ENCODE measurements at regions not wholly inside any gene's neighbourhood (a gene's known extent, or its start where the extent isn't known, plus 50 kb on each side); places are given as distances from the start of the nearest gene placed in this dataset.
"Not testable (repeated sequence)": the region's sequence is repeated elsewhere in the genome, so short reads cannot be mapped to it uniquely, and the experiment has no call there.

DNA sequence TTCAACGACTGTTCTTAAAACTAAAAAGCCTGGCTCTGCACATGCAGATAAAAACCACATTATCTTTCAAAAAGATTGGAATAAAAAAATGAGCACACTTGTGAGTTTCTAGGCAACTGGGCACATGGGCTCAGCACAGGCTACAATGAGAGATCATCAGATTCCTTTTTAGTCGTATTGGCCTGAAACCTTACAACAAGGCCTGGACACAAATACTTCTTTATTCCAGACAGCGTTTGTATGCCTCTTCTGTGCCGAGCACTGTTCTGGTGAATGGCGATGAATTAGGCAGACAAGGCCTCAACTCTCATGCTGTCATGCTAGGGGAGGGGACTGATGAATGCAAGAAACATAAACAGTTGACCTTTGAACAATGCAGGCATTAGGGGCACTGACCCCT, 463.0 kb downstream of the AACS start:
- Mint-ChIP-seq H3K4me3 (no peak overlapping the region), H3K27me3 (peaks cover 11% of the 10 kb centered on the region), H3K27ac (ENCODE audit: low read depth) (no peak overlapping the region), H3K9me3 (no peaks in the 10 kb centered on the region), H3K36me3 (ENCODE audit: insufficient read depth) (no peaks in the 10 kb centered on the region), H3K4me1 (no peaks in the 10 kb centered on the region)
- ATAC-seq (replicated peaks; ENCODE audit: extremely low read depth, poor library complexity, severe bottlenecking) (no peak), DNase-seq (ENCODE audit: low spot score in 2 of 2) (no peak)

DNA sequence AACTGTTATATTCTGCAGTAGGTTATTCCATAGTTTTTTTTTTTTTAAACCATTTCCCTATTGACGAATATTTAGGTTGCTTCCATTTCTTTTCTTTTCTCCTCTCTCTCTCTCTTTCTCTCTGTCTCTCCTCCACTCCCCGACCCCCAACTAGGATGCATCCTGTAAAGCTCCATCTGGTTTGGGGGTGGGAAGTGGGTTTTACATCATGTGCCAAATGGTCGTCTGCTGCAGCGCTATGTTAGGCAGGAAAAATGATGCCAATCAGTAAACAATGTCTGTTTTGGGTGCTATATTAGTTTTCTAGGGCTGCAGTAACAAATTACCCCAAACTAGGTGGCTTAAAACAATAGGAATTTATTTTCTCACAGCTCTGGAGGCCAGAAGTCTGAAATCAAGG, 465.0 kb downstream of the AACS start:
- ATAC-seq (replicated peaks; ENCODE audit: extremely low read depth, poor library complexity, severe bottlenecking) (no peak), DNase-seq (ENCODE audit: low spot score in 2 of 2) (no peak)
- Mint-ChIP-seq H3K36me3 (ENCODE audit: insufficient read depth) (no peaks in the 10 kb centered on the region), H3K4me1 (no peaks in the 10 kb centered on the region), H3K27ac (ENCODE audit: low read depth) (no peak overlapping the region), H3K9me3 (no peaks in the 10 kb centered on the region), H3K27me3 (peaks cover 11% of the 10 kb centered on the region), H3K4me3 (no peak overlapping the region)

DNA sequence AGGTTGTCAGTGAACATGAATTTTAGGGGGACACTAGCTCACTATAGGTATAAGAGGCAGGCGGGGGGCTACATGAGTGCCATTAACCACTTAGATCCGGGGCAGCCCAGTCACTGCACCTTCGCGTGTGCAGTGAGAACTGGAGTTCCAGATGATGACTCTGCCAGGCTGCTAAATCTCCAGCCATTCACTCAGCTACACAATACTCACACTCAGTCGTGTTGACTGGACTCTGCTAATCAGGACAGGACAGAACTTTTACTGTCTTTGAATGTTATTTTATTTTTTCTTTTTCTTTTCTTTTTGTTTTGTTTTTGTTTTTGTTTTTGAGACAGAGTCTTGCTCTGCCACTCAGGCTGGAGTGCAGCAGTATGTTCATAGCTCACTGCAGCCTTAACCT, 465.6 kb downstream of the AACS start:
- DNase-seq (ENCODE audit: low spot score in 2 of 2) (no peak), ATAC-seq (replicated peaks; ENCODE audit: extremely low read depth, poor library complexity, severe bottlenecking) (no peak)
- H3K27me3 Mint-ChIP-seq = peaks cover 11% of the 10 kb centered on the region
- H3K4me1 Mint-ChIP-seq = no peaks in the 10 kb centered on the region
- no peaks in the 10 kb centered on the region for H3K9me3 Mint-ChIP-seq
- no peaks in the 10 kb centered on the region for H3K36me3 Mint-ChIP-seq (ENCODE audit: insufficient read depth)
- H3K4me3 Mint-ChIP-seq = no peak overlapping the region
- H3K27ac Mint-ChIP-seq (ENCODE audit: low read depth) = no peak overlapping the region

DNA sequence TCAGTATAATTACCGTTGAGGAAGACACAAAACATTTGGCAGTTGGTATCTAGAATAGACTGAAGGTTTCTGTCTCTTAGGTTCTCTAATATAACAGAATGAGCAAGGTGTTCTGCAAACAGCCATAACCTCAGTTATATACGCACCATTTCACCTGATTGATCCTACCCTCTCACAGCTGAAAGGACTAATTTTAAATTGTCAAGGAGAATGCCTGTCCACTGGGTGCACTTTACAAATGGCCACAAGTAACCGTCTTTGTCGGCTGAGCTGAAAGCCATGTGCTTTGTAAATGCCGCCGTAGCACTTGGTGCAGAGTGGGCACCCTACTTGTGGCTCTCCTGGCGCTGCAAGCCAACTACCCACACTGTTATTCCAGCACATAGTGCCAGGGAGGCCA, 466.3 kb downstream of the AACS start:
- DNase-seq (ENCODE audit: low spot score in 2 of 2) (no peak), ATAC-seq (replicated peaks; ENCODE audit: extremely low read depth, poor library complexity, severe bottlenecking) (no peak)
- Mint-ChIP-seq H3K27me3 (peaks cover 11% of the 10 kb centered on the region), H3K36me3 (ENCODE audit: insufficient read depth) (no peaks in the 10 kb centered on the region), H3K9me3 (no peaks in the 10 kb centered on the region), H3K4me3 (no peak overlapping the region), H3K4me1 (no peaks in the 10 kb centered on the region), H3K27ac (ENCODE audit: low read depth) (no peak overlapping the region)

DNA sequence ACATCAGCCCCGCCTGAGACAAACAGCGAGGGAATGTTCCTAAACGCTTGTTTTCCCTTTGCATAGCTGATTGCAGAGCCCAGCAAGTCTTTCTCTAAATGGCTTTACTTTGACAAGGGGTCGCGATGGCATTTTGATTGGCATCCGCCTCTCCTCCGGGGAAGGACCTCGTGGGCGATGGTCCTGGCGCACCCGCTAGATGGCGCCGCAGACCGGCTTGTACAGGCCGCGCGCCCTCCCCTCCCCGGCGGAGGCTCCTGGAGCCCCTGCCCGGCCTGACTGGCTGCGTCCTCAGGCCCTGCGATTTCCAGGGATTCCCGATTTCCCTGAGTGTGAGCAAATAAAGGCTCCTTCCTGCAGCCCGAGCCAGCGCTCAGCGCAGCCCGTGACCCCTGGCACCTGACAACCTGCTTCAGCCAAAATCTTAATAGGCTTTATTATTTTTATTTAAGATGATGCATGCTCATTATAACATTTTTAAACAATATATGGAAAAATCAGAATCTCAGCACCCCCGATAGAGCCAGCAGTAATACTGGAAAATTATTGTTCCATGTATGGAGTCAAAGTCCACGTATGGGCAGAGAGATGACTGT, 468.3 kb downstream of the AACS start:
- no peak for ATAC-seq (replicated peaks; ENCODE audit: extremely low read depth, poor library complexity, severe bottlenecking)
- Mint-ChIP-seq H3K27ac (ENCODE audit: low read depth) (no peak overlapping the region), H3K4me3 (no peak overlapping the region), H3K36me3 (ENCODE audit: insufficient read depth) (no peaks in the 10 kb centered on the region), H3K27me3 (peaks cover 11% of the 10 kb centered on the region), H3K4me1 (no peaks in the 10 kb centered on the region), H3K9me3 (no peaks in the 10 kb centered on the region)
- no peak for DNase-seq (ENCODE audit: low spot score in 2 of 2)

DNA sequence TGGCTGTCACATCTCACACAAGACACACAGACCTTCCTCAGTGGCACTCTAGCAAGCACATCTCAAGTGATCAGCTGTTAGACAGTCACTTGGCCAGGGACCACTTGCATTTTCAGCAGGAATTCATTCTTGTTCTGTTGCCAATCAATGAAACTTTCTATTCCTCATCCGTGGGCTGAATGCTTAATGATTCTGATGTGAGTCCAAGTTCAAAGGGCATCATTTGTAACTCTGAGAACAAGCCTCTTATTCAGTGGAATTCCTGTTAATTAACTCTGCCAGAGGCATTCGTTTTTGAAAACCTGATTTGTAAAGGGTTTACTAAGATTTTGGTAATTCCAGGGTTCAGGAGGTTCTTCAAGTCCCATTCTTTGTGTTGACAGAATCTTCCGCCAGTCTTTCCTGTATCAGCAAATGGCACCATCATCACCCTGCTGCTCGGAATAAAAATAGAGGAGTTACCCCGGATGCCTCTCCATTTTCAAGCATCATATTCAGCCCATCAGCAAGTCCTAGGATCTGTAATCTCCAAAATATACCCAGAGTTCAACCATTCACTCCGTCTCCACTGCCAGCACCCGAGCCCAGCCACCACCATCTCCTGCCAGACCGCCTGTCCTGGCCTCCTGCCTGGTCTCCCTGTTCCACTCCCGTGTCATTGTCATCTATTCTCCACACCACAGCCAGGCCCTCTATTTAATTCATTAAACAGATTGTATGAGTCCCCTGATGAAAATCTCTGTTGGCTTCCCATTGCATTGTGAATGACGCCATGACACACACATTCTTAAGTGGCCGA, 473.4 kb downstream of the AACS start:
- DNase-seq (ENCODE audit: low spot score in 2 of 2) (no peak), ATAC-seq (replicated peaks; ENCODE audit: extremely low read depth, poor library complexity, severe bottlenecking) (no peak)
- H3K36me3 Mint-ChIP-seq (ENCODE audit: insufficient read depth) = peaks cover 2% of the 10 kb centered on the region
- H3K27ac Mint-ChIP-seq (ENCODE audit: low read depth) = no peak overlapping the region
- H3K9me3 Mint-ChIP-seq = peaks cover 12% of the 10 kb centered on the region
- H3K27me3 Mint-ChIP-seq = no peaks in the 10 kb centered on the region
- H3K4me3 Mint-ChIP-seq = no peak overlapping the region
- no peaks in the 10 kb centered on the region for H3K4me1 Mint-ChIP-seq

DNA sequence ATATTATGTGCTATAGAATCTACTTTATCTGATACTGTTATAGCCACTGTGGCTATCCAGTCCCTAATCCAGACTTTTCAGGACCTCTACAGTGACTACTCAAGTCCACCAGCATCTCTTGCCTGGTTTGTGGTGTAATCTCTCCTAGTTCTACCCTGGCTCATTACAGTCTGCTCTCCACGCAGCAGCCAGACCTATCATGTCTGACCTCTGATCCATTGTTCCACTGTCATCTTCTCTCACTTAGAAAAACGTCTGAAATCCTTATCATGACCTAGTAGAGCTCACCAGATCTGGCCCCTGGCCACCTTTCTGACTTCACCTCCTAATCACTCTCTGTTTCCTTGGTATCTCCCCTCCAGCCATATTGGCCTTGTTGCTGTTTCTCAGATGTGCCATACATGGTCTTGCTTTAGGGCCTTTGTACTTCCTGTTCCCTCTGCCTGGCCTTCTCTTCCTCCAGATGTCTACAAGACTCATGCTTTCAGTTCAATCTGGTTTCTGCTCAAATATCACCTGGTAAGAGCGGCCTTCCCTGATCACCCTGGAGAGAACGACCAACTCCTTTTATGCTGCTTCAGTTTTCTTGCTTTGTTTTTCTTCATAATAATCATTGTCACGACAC, 475.5 kb downstream of the AACS start:
- Mint-ChIP-seq H3K4me1 (no peaks in the 10 kb centered on the region), H3K27ac (ENCODE audit: low read depth) (no peak overlapping the region), H3K36me3 (ENCODE audit: insufficient read depth) (peaks cover 2% of the 10 kb centered on the region), H3K27me3 (no peaks in the 10 kb centered on the region), H3K9me3 (peaks cover 23% of the 10 kb centered on the region), H3K4me3 (no peak overlapping the region)
- ATAC-seq (replicated peaks; ENCODE audit: extremely low read depth, poor library complexity, severe bottlenecking) = no peak
- DNase-seq (ENCODE audit: low spot score in 2 of 2) = no peak

DNA sequence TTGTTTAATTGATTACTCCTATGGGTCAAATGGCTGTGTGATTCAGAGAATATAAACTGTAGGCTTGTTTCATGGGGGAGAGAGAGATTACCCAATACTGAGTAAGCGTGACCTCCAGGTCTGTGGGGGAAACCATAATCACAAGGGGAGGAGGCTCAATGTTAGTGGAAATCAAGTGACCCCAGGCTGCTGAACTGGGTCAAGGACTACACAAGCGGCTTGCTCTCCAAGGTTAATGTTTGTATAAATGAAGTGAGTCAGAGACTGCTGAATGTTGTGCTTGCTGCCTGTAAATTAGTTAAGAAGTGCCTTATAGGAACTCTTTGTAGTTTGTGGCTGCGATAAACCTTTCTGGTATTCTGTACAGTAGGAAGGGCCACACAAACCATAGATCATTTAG, 479.7 kb downstream of the AACS start:
- H3K27ac Mint-ChIP-seq (ENCODE audit: low read depth) = no peak overlapping the region
- no peaks in the 10 kb centered on the region for H3K36me3 Mint-ChIP-seq (ENCODE audit: insufficient read depth)
- ATAC-seq (replicated peaks; ENCODE audit: extremely low read depth, poor library complexity, severe bottlenecking) = no peak
- peaks cover 10% of the 10 kb centered on the region for H3K27me3 Mint-ChIP-seq
- DNase-seq (ENCODE audit: low spot score in 2 of 2) = no peak
- peaks cover 24% of the 10 kb centered on the region for H3K9me3 Mint-ChIP-seq
- no peak overlapping the region for H3K4me3 Mint-ChIP-seq
- no peaks in the 10 kb centered on the region for H3K4me1 Mint-ChIP-seq

DNA sequence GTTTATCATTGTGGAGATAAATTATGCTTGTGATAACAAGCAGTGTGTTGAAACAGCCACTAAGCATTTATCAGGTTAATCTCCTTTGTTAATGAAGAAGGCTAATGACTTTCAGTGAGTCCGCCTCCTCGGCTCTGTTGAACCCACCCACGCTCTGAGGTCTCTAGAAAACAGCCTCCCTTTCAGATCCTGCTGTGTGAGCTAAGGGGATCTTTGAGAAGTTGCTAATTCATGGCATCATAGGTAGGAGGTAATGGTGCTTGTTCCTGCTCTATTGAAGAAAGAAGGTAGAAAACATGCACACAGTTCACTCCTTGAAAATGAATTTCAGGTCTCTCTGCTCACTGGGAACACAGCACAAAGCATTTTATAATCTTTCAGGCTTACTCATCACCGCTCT, 483.9 kb downstream of the AACS start:
- Mint-ChIP-seq H3K4me1 (no peaks in the 10 kb centered on the region), H3K27me3 (peaks cover 10% of the 10 kb centered on the region), H3K36me3 (ENCODE audit: insufficient read depth) (no peaks in the 10 kb centered on the region), H3K4me3 (no peak overlapping the region), H3K9me3 (peaks cover 29% of the 10 kb centered on the region), H3K27ac (ENCODE audit: low read depth) (no peak overlapping the region)
- DNase-seq (ENCODE audit: low spot score in 2 of 2) (no peak), ATAC-seq (replicated peaks; ENCODE audit: extremely low read depth, poor library complexity, severe bottlenecking) (no peak)

DNA sequence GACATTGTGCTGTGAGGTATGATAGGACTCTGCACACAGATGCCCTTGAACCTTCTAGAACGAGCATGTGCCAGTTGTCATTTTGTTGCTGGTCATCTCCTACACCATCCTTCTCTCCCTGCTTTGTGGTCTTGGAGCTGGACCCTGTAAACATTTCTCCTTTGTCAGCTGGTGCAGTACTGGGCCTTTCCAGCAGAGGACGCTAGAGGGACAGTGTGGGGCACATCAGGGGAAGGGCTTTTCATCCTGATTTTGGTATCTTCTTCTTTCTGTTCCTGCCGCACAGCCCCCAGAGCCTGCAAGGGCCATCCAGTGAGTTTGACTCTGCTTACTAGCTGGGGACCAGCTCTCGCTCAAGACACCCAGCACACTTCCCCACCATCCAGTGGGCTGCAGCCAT, 484.6 kb downstream of the AACS start:
- no peaks in the 10 kb centered on the region for H3K36me3 Mint-ChIP-seq (ENCODE audit: insufficient read depth)
- peaks cover 10% of the 10 kb centered on the region for H3K27me3 Mint-ChIP-seq
- H3K9me3 Mint-ChIP-seq = peaks cover 25% of the 10 kb centered on the region
- ATAC-seq (replicated peaks; ENCODE audit: extremely low read depth, poor library complexity, severe bottlenecking) (no peak), DNase-seq (ENCODE audit: low spot score in 2 of 2) (no peak)
- H3K4me3 Mint-ChIP-seq = no peak overlapping the region
- H3K27ac Mint-ChIP-seq (ENCODE audit: low read depth) = no peak overlapping the region
- no peaks in the 10 kb centered on the region for H3K4me1 Mint-ChIP-seq

DNA sequence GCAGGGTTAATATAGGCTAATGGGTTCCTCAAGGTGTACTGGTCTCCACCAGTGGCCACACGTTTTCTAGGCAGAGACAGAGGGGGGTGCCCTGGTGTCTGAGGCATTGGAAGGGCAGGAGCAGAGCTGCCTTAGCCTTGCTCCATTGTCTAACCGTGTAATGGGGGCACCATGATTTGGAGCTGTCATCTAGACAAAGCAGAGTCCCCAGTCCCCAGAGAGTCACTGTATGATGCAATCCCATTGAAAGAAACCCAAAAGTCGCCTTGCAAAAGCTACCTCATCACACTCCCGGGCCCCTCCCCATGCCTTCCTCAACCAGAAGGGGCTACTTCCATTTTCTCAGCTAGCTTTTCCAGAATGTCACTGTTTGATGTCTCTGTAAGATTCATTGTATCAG, 487.1 kb downstream of the AACS start:
- Mint-ChIP-seq H3K9me3 (peaks cover 18% of the 10 kb centered on the region), H3K4me1 (no peaks in the 10 kb centered on the region), H3K27me3 (peaks cover 10% of the 10 kb centered on the region), H3K36me3 (ENCODE audit: insufficient read depth) (no peaks in the 10 kb centered on the region), H3K4me3 (no peak overlapping the region), H3K27ac (ENCODE audit: low read depth) (no peak overlapping the region)
- DNase-seq (ENCODE audit: low spot score in 2 of 2) (no peak), ATAC-seq (replicated peaks; ENCODE audit: extremely low read depth, poor library complexity, severe bottlenecking) (no peak)

DNA sequence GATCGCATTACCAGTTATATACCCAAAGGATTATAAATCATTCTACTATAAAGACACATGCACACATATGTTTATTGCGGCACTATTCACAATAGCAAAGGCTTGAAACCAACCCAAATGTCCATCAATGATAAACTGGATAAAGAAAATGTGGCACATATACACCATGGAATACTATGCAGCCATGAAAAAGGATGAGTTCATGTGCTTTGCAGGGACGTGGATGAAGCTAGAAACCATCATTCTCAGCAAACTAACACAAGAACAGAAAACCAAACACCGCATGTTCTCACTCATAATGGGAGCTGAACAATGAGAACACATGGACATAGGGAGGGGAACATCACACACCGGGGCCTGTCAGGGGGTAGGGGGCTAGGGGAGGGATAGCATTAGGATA, 495.8 kb downstream of the AACS start:
- not testable (repeated sequence) for H3K27me3 Mint-ChIP-seq; H3K4me3 Mint-ChIP-seq; ATAC-seq (replicated peaks; ENCODE audit: extremely low read depth, poor library complexity, severe bottlenecking); H3K4me1 Mint-ChIP-seq; H3K27ac Mint-ChIP-seq (ENCODE audit: low read depth); H3K36me3 Mint-ChIP-seq (ENCODE audit: insufficient read depth); DNase-seq (ENCODE audit: low spot score in 2 of 2)
- H3K9me3 Mint-ChIP-seq = peaks cover 11% of the 10 kb centered on the region

DNA sequence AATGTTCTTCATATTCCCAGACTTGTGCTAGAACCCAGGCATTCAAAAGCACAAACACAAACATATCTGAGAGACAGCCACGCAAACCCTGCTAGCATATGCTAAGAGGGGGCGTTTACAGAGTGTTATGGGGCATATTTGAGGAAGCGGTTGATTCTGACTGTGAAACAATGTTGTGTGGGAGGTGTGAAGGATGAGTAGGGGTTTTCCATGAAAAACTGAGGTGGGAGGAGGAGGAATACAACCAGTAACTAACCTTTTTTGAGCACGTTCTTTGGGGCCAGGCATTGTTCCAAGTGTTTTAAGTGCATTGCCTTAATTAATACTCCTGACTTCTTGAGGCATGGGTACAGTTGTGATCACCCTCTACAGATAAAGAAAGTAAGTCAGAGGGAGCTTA, 499.5 kb downstream of the AACS start:
- DNase-seq (ENCODE audit: low spot score in 2 of 2) = no peak
- ATAC-seq (replicated peaks; ENCODE audit: extremely low read depth, poor library complexity, severe bottlenecking) = no peak
- no peaks in the 10 kb centered on the region for H3K27me3 Mint-ChIP-seq
- peaks cover 26% of the 10 kb centered on the region for H3K9me3 Mint-ChIP-seq
- no peak overlapping the region for H3K4me3 Mint-ChIP-seq
- no peaks in the 10 kb centered on the region for H3K4me1 Mint-ChIP-seq
- H3K36me3 Mint-ChIP-seq (ENCODE audit: insufficient read depth) = no peaks in the 10 kb centered on the region
- H3K27ac Mint-ChIP-seq (ENCODE audit: low read depth) = no peak overlapping the region
